ENCODE measurements at regions not wholly inside any gene's neighbourhood (a gene's known extent, or its start where the extent isn't known, plus 50 kb on each side); places are given as distances from the start of the nearest gene placed in this dataset.

DNA sequence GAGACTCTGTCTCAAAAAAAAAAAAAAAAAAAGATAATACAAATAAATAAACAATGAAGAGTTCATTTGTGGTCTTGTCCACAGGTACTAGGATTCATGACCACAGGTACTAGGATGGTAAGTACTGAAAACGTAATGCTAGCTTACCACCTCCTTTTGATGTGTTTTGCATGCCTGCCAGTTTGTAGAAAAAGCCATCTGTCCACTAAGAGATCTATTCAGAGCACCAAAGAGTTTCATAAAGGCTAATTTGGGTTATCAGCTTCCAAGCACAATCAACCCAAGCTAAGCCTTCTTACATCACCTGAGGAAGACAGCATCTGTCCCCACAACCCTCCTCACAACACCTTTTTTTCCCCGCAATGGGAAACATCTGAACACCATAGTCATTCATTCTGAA, 477.2 kb downstream of the ZEB2 start:
- Histone ChIP-seq H3K36me3 (no peaks in the 10 kb centered on the region), H3K9me3 (no peaks in the 10 kb centered on the region), H3K9ac (ENCODE audit: low read depth in 2 of 2, low read length in 2 of 2) (no peak overlapping the region), H3K4me1 (no peaks in the 10 kb centered on the region), H3K4me3 (no peak overlapping the region), H3K27me3 (no peaks in the 10 kb centered on the region), H3K27ac (no peak overlapping the region)
- intact Hi-C loops (cut with DNase I), result no loop called here
- TF ChIP-seq, protein P1, sequence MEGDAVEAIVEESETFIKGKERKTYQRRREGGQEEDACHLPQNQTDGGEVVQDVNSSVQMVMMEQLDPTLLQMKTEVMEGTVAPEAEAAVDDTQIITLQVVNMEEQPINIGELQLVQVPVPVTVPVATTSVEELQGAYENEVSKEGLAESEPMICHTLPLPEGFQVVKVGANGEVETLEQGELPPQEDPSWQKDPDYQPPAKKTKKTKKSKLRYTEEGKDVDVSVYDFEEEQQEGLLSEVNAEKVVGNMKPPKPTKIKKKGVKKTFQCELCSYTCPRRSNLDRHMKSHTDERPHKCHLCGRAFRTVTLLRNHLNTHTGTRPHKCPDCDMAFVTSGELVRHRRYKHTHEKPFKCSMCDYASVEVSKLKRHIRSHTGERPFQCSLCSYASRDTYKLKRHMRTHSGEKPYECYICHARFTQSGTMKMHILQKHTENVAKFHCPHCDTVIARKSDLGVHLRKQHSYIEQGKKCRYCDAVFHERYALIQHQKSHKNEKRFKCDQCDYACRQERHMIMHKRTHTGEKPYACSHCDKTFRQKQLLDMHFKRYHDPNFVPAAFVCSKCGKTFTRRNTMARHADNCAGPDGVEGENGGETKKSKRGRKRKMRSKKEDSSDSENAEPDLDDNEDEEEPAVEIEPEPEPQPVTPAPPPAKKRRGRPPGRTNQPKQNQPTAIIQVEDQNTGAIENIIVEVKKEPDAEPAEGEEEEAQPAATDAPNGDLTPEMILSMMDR (IDR thresholded peaks at IDR 0.05), result no peak
- no peak for DNase-seq

DNA sequence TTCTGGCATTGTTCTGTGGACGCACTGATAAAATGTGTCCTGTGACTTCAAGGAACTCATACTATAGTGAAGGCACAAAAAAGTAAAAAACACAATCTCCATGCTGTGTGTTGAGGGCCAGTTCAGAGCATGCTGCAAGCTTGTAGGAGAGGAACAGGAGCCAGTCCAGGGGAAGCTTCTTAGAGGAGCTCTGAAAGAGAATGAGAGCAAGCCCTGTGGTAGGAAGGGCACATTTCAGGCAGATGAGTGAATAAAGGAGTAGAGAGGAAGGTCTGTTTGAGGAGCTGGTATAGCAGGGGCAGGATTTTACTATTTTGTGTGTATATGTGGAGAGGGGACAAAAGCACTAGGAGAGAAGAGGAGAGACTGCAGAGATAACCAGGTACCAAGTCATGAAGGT, 478.3 kb downstream of the ZEB2 start:
- Histone ChIP-seq H3K9me3 (no peaks in the 10 kb centered on the region), H3K36me3 (no peaks in the 10 kb centered on the region), H3K4me3 (no peak overlapping the region), H3K9ac (ENCODE audit: low read depth in 2 of 2, low read length in 2 of 2) (no peak overlapping the region), H3K27me3 (no peaks in the 10 kb centered on the region), H3K4me1 (no peaks in the 10 kb centered on the region), H3K27ac (no peak overlapping the region)
- intact Hi-C loops (cut with DNase I), result no loop called here
- TF ChIP-seq, protein P1 (IDR thresholded peaks at IDR 0.05), result no peak
- DNase-seq, result no peak

DNA sequence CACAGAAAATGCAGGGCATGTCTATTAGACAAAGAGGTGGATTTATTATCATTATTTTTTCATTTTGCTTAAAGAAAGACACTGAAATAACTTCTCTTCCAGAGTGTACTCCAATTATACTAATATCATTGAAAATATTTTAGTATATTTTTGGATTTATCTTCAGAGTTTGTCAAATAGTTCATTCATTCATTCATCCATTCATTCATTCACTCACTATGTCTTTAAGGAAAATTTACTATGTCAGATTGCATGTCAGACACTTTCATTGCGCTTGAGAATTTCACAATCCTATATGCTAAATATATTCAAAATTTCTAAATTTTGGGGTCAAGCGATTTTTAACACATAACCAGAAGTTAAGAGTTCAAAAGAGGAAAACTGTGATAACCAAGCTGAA, 479.1 kb downstream of the ZEB2 start:
- no peak overlapping the region for H3K9ac ChIP-seq (ENCODE audit: low read depth in 2 of 2, low read length in 2 of 2)
- DNase-seq, result no peak
- intact Hi-C loops (cut with DNase I), result no loop called here

DNA sequence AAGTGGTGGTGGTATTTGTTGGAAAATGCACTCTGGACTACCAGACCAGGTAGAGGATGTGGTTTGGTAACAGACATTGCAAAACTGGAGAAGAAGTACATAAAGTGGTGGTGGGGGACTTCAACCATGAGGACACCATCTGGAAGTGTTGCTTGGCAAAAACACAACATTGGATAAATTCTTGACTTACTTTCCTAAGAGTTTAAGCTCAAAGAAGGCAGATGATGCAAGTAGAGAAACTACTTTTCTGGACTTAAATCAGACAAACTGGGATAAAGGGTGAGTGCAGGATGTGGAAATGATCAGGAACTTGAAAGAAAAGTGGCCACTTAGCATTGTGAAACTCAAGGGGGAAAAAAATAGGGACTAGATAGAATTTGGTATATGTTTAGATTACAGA, 487.4 kb downstream of the ZEB2 start:
- TF ChIP-seq, protein P1 (IDR thresholded peaks at IDR 0.05), result no peak
- intact Hi-C loops (cut with DNase I), result no loop called here
- Histone ChIP-seq H3K27me3 (no peaks in the 10 kb centered on the region), H3K36me3 (no peaks in the 10 kb centered on the region), H3K9ac (ENCODE audit: low read depth in 2 of 2, low read length in 2 of 2) (no peak overlapping the region), H3K4me1 (no peaks in the 10 kb centered on the region), H3K27ac (no peak overlapping the region), H3K9me3 (no peaks in the 10 kb centered on the region), H3K4me3 (no peak overlapping the region)
- no peak for DNase-seq

More for the DNA sequence above, 479.1 kb downstream of the ZEB2 start:
- H3K27ac ChIP-seq, result no peak overlapping the region
- no peaks in the 10 kb centered on the region for H3K9me3 ChIP-seq
- TF ChIP-seq, protein P1 (IDR thresholded peaks at IDR 0.05), result no peak
- H3K4me1 ChIP-seq, result no peaks in the 10 kb centered on the region
- H3K27me3 ChIP-seq, result no peaks in the 10 kb centered on the region
- no peak overlapping the region for H3K4me3 ChIP-seq
- no peaks in the 10 kb centered on the region for H3K36me3 ChIP-seq

DNA sequence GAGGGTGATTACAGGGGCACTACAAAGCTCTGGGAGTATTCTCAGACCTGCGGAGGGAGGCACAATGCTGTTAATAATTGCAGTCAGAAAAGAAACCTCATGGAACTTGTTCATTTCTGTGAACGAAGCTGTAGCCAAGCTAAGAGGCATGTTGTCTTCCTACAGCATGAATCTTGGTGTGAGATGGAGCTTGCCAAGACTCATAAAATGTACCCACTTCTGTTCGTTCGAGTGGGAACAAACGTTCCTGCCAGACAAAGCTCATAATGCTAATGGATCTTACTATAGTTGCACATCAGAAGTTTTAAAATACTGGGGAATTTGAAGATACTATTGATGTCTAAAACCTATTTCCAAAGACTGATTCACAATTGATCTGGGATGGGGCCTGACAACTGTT, 489.1 kb downstream of the ZEB2 start:
- Histone ChIP-seq H3K4me3 (no peak overlapping the region), H3K9me3 (no peaks in the 10 kb centered on the region), H3K27ac (no peak overlapping the region), H3K9ac (ENCODE audit: low read depth in 2 of 2, low read length in 2 of 2) (no peak overlapping the region), H3K36me3 (no peaks in the 10 kb centered on the region), H3K4me1 (no peaks in the 10 kb centered on the region), H3K27me3 (no peaks in the 10 kb centered on the region)
- no peak for DNase-seq
- intact Hi-C loops (cut with DNase I), result no loop called here
- TF ChIP-seq, protein P1 (IDR thresholded peaks at IDR 0.05), result no peak

DNA sequence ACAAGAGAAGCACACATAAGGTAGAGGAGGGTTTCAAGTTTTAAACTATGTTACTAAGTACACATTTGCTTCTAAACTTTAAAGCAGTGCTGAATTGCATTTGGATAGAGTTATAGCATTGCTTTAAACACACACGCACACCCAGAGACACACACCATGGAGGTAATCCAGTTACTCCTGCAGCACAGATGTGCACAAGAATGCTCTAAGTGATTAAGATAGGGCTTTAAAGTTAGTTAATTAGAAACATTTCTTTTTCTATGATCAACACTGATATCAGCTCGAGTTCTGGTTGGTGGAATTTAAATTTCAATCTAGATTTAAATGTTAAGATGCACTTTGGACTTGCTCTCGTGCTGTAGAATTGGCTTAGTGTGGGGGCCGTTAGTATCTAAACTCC, 492.3 kb downstream of the ZEB2 start:
- TF ChIP-seq, protein P1 (IDR thresholded peaks at IDR 0.05), result no peak
- DNase-seq, result no peak
- Histone ChIP-seq H3K9ac (ENCODE audit: low read depth in 2 of 2, low read length in 2 of 2) (no peak overlapping the region), H3K4me3 (no peak overlapping the region), H3K4me1 (no peaks in the 10 kb centered on the region), H3K27ac (no peak overlapping the region), H3K36me3 (no peaks in the 10 kb centered on the region), H3K27me3 (no peaks in the 10 kb centered on the region), H3K9me3 (no peaks in the 10 kb centered on the region)
- intact Hi-C loops (cut with DNase I), result no loop called here
